GM23248 (cell line): ENCODE measurements at regions not wholly inside any gene's neighbourhood (a gene's known extent, or its start where the extent isn't known, plus 50 kb on each side); places are given as distances from the start of the nearest gene placed in this dataset.

Source experiments
- EZH2 ChIP-seq: fragments of 200-600 bp; sonication (generic); IDR thresholded peaks from 2 replicates; pipeline ENCODE4 v1.6.1; 2018; ENCODE audit warnings: antibody characterized with exemption, mild to moderate bottlenecking; ENCODE audit not compliant: insufficient read depth, poor library complexity, severe bottlenecking
- EZH2phosphoT487 ChIP-seq: fragments of 200-600 bp; sonication (generic); IDR thresholded peaks from 2 replicates; pipeline ENCODE4 v1.6.1; 2018; ENCODE audit warnings: antibody characterized with exemption, moderate library complexity, mild to moderate bottlenecking, low read depth; ENCODE audit not compliant: insufficient read depth

DNA sequence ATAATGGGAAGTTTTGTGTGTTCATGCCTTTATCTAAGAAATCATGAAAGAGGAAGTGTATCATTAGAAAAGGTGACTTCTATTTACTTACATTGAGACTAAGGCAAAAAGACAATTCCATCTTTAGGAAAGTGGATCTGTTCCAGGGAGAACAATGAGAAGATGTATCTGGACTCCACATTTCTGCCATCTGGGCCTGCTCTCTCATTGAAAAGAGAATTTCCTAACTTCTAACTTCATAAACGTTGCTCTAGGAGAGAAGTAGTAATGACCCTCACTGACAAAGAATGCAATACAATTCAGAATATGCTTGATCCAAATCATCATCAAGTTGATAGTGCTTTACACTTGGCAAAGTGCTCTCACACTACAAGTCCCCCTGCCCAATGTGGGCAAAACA lies 294.2 kb downstream of the OGFRL1 start:
- no peak for TF ChIP-seq EZH2phosphoT487
- no peak for TF ChIP-seq EZH2
